Breast epithelium (tissue), 4 donors: ENCODE measurements at regions not wholly inside any gene's neighbourhood (a gene's known extent, or its start where the extent isn't known, plus 50 kb on each side); places are given as distances from the start of the nearest gene placed in this dataset.

ENCODE experiments used
- DNase-seq, 2 donors: peaks; one replicate each; pipeline ENCODE4 v3.0.0-alpha.2; 2019; ENCODE audit warnings: low spot score in 2 of 2
- H3K27ac ChIP-seq, 2 donors: fragments of 200-600 bp; sonication (generic) in 1 of 2; one replicate each; pipeline ENCODE4 v1.5.1; 2016 to 2019; ENCODE audit warnings: mild to moderate bottlenecking in 1 of 2
- H3K27me3 ChIP-seq, 2 donors: fragments of 200-600 bp; sonication (generic) in 1 of 2; one replicate each; pipeline versions ENCODE4 v1.5.1 to v1.6.0; 2017 to 2019; ENCODE audit warnings: control low read depth in 1 of 2, mild to moderate bottlenecking in 1 of 2
- H3K36me3 ChIP-seq: fragments of 200-600 bp; one replicate; pipeline ENCODE4 v1.5.1; 2019
- H3K4me1 ChIP-seq, 2 donors: fragments of 200-600 bp; sonication (generic); one replicate each; pipeline ENCODE4 v1.5.1; 2016 to 2019; ENCODE audit warnings: control low read depth in 1 of 2
- H3K4me3 ChIP-seq, 3 donors: fragments of 200-600 bp; sonication (generic); 1 replicate in 2 of 3; 2 replicates in 1 of 3; pipeline ENCODE4 v1.5.1; 2016 to 2019; ENCODE audit warnings: mild to moderate bottlenecking in 3 of 3, moderate library complexity in 2 of 3
- H3K9me3 ChIP-seq, 2 donors: fragments of 200-600 bp; sonication (generic) in 1 of 2; one replicate each; pipeline ENCODE4 v1.5.1; 2016 to 2019; ENCODE audit warnings: control low read depth in 1 of 2
- POLR2A ChIP-seq: fragments of 450-650 bp; IDR thresholded peaks from one replicate; pipeline ENCODE4 v1.6.1; 2016; ENCODE audit warnings: antibody characterized with exemption, mild to moderate bottlenecking, moderate library complexity
- POLR2AphosphoS5 ChIP-seq, 3 donors: sonication (generic); formaldehyde crosslinking; IDR thresholded peaks; one replicate each; pipeline ENCODE4 v1.6.1; 2017; ENCODE audit warnings: antibody characterized with exemption in 3 of 3
- intact Hi-C: fragments of 100-400 bp; cut with DNase I; formaldehyde crosslinking; loops from one replicate; pipeline ENCODE4 v1.15.1; 2023; ENCODE audit warnings: low total_unique reads
- TF ChIP-seq, protein P1 (sequence below), 3 donors: fragments of 450-650 bp; IDR thresholded peaks; one replicate each; pipeline ENCODE4 v1.5.1; 2016 to 2017; ENCODE audit warnings: antibody characterized with exemption in 3 of 3, mild to moderate bottlenecking in 3 of 3, moderate library complexity in 3 of 3

DNA sequence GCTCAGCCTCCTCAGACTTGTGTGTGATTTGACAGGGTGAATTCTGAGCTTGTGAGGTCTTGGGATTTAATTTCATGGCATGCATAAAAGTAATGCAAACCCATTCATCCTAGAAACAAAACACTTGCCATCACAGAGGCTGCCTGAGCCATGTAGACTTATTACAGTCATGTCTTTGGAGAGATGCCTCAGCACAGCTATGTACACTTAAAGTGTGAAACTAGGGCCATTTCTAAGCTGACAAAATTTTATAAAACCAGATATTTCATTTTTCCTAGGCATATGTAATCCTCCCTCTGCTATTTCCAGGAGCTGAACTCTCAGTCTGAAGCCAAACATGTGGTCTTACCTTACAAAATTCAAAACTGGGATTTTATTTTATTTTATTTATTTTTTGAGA, 322.2 kb upstream of the SPHKAP start:
- TF ChIP-seq POLR2AphosphoS5 (IDR thresholded peaks at IDR 0.05) (no peak), POLR2A (no peak)
- TF ChIP-seq, protein P1, sequence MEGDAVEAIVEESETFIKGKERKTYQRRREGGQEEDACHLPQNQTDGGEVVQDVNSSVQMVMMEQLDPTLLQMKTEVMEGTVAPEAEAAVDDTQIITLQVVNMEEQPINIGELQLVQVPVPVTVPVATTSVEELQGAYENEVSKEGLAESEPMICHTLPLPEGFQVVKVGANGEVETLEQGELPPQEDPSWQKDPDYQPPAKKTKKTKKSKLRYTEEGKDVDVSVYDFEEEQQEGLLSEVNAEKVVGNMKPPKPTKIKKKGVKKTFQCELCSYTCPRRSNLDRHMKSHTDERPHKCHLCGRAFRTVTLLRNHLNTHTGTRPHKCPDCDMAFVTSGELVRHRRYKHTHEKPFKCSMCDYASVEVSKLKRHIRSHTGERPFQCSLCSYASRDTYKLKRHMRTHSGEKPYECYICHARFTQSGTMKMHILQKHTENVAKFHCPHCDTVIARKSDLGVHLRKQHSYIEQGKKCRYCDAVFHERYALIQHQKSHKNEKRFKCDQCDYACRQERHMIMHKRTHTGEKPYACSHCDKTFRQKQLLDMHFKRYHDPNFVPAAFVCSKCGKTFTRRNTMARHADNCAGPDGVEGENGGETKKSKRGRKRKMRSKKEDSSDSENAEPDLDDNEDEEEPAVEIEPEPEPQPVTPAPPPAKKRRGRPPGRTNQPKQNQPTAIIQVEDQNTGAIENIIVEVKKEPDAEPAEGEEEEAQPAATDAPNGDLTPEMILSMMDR (IDR thresholded peaks at IDR 0.05): no peak
- Histone ChIP-seq H3K4me1 (no peaks in the 10 kb centered on the region), H3K27ac (no peak overlapping the region), H3K36me3 (no peaks in the 10 kb centered on the region), H3K27me3 (no peaks in the 10 kb centered on the region), H3K4me3 (no peak overlapping the region), H3K9me3 (no peaks in the 10 kb centered on the region)
- no peak for DNase-seq
- intact Hi-C loops: no loop called here

DNA sequence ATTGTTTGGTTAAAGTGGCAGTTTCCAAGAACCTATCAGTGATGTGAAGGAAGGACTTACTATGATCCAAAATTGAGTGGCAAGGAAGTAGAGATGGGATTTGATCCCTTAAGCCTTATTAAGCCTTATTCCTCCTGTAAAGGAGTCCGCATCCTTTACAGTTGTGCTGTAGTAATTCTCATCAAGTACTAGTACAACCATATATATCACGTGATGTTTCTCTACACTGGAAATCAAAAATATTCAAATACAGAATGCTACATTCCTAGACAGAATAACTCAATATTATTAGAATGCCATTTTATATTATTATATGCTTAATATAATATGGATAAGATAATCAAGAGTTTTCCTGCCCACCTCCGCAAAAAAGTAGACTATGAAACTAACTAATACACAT, 312.4 kb upstream of the SPHKAP start:
- Histone ChIP-seq H3K4me3 (no peak overlapping the region), H3K4me1 (no peaks in the 10 kb centered on the region), H3K9me3 (no peaks in the 10 kb centered on the region), H3K27ac (no peak overlapping the region), H3K27me3 (no peaks in the 10 kb centered on the region), H3K36me3 (no peaks in the 10 kb centered on the region)
- DNase-seq: no peak
- TF ChIP-seq POLR2A (no peak), POLR2AphosphoS5 (IDR thresholded peaks at IDR 0.05) (no peak)
- TF ChIP-seq, protein P1 (IDR thresholded peaks at IDR 0.05): no peak
- intact Hi-C loops: no loop called here

DNA sequence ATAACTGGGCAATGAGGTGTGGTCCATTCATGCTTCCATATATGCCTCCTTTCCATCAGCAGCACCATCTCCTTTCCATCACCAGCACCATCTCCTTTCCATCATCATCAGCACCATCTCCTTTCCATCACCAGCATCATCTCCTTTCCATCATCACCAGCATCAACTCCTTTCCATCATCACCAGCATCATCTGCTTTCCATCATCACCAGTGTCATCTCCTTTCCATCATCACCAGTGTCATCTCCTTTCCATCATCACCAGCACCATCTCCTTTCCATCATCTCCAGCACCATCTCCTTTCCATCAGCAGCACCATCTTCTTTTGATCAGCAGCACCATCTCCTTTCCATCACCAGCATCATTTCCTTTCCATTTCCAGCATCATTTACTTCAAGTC, 297.5 kb upstream of the SPHKAP start:
- Histone ChIP-seq H3K9me3 (no peaks in the 10 kb centered on the region), H3K4me1 (no peaks in the 10 kb centered on the region), H3K4me3 (no peak overlapping the region), H3K27ac (no peak overlapping the region), H3K36me3 (no peaks in the 10 kb centered on the region), H3K27me3 (no peaks in the 10 kb centered on the region)
- TF ChIP-seq POLR2AphosphoS5 (IDR thresholded peaks at IDR 0.05) (no peak), POLR2A (no peak)
- TF ChIP-seq, protein P1 (IDR thresholded peaks at IDR 0.05): no peak
- intact Hi-C loops: no loop called here
- no peak for DNase-seq

DNA sequence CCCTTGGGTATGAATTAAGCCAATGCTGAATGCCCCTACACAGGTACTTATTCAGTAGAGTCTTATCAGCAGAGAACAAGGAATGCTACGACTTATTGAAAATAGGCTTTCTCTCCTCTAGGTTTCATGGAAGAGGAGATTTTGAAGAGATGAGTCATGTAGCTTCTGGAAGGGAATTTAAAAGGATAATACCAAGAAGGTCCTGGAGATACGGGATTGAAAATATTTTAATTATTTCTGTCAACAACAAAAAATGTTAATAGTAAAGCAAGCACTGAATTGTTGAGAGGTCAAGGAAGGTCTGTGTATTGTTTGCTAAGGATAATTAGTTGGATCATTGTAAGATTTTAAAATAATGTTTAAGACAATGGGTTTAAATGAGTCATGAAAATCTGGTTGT, 293.0 kb upstream of the SPHKAP start:
- DNase-seq: no peak
- no peaks in the 10 kb centered on the region for H3K4me1 ChIP-seq
- H3K27ac ChIP-seq: no peak overlapping the region
- no peaks in the 10 kb centered on the region for H3K36me3 ChIP-seq
- TF ChIP-seq POLR2AphosphoS5 (IDR thresholded peaks at IDR 0.05): no peak
- no peak for TF ChIP-seq POLR2A
- TF ChIP-seq, protein P1 (IDR thresholded peaks at IDR 0.05): no peak
- no peaks in the 10 kb centered on the region for H3K9me3 ChIP-seq
- no peaks in the 10 kb centered on the region for H3K27me3 ChIP-seq
- no peak overlapping the region for H3K4me3 ChIP-seq
- intact Hi-C loops: no loop called here

GRCh38 chr2:228469721-228470120, 288.2 kb upstream of the SPHKAP start:
- intact Hi-C loops: no loop called here

More at GRCh38 chr2:228469721-228470120, 288.2 kb upstream of the SPHKAP start:
- H3K27ac ChIP-seq: no peak overlapping the region
- no peaks in the 10 kb centered on the region for H3K4me1 ChIP-seq
- no peaks in the 10 kb centered on the region for H3K36me3 ChIP-seq
- peaks cover 0 to 8% of the 10 kb centered on the region in 2 donors for H3K9me3 ChIP-seq
- TF ChIP-seq POLR2A (no peak), POLR2AphosphoS5 (IDR thresholded peaks at IDR 0.05) (no peak)
- TF ChIP-seq, protein P1 (IDR thresholded peaks at IDR 0.05): no peak
- H3K4me3 ChIP-seq: no peak overlapping the region
- H3K27me3 ChIP-seq: no peaks in the 10 kb centered on the region
- DNase-seq: no peak
